ENCODE measurements at regions not wholly inside any gene's neighbourhood (a gene's known extent, or its start where the extent isn't known, plus 50 kb on each side); places are given as distances from the start of the nearest gene placed in this dataset.

GRCh38 chr7:131633342-131633843 lies 77.0 kb upstream of the PODXL start:
- CTCF ChIA-PET: no interaction called here
- no peak for DNase-seq (ENCODE audit: low spot score)

GRCh38 chr7:131630427-131630826 lies 74.0 kb upstream of the PODXL start:
- TF ChIP-seq CTCF (conservative IDR thresholded peaks at IDR 0.05; ENCODE audit: low read depth): no peak
- ChIA-PET POLR2A (ENCODE audit: low non-redundant PET) (no interaction called here), CTCF (interaction anchor here (0.6 kb wide), 1 partner anchor 106 kb away, joined by 3 read pairs; no protein-coding TSS in a partner anchor)
- H3K27ac ChIP-seq: peak overlapping the region; percentile 54; the same call in 1 of the 2 replicates
- DNase-seq (ENCODE audit: low spot score): no peak

More at GRCh38 chr7:131633342-131633843, 77.0 kb upstream of the PODXL start:
- TF ChIP-seq CTCF (conservative IDR thresholded peaks at IDR 0.05; ENCODE audit: low read depth): no peak
- peak overlapping the region; percentile 26; the same call in 1 of the 2 replicates for H3K27ac ChIP-seq
- POLR2A ChIA-PET (ENCODE audit: low non-redundant PET): no interaction called here

- CTCF ChIA-PET: no interaction called here
- peak; percentile 70 for DNase-seq (ENCODE audit: low spot score)
- POLR2A ChIA-PET (ENCODE audit: low non-redundant PET): no interaction called here
- H3K27ac ChIP-seq: peak overlapping the region; percentile 54
- no peak for TF ChIP-seq CTCF (conservative IDR thresholded peaks at IDR 0.05; ENCODE audit: low read depth)
Observed at GRCh38 chr7:131629217-131629882, 72.9 kb upstream of the PODXL start.

- POLR2A ChIA-PET (ENCODE audit: low non-redundant PET): no interaction called here
- peak overlapping the region; percentile 54; the same call in 1 of the 2 replicates for H3K27ac ChIP-seq
Observed at GRCh38 chr7:131628634-131629033, 72.2 kb upstream of the PODXL start.

GRCh38 chr7:131627735-131628190 lies 71.3 kb upstream of the PODXL start:
- ChIA-PET CTCF (no interaction called here), POLR2A (ENCODE audit: low non-redundant PET) (no interaction called here)
- no peak overlapping the region for H3K27ac ChIP-seq
- DNase-seq (ENCODE audit: low spot score): no peak
- no peak for TF ChIP-seq CTCF (conservative IDR thresholded peaks at IDR 0.05; ENCODE audit: low read depth)

More at GRCh38 chr7:131628634-131629033, 72.2 kb upstream of the PODXL start:
- TF ChIP-seq CTCF (conservative IDR thresholded peaks at IDR 0.05; ENCODE audit: low read depth): no peak
- CTCF ChIA-PET: no interaction called here
- no peak for DNase-seq (ENCODE audit: low spot score)

- ChIA-PET CTCF (interaction anchor here (0.6 kb wide), 1 partner anchor 135 kb away, joined by 5 read pairs; no protein-coding TSS in a partner anchor), POLR2A (ENCODE audit: low non-redundant PET) (no interaction called here)
- TF ChIP-seq CTCF (conservative IDR thresholded peaks at IDR 0.05; ENCODE audit: low read depth): no peak
- no peak for DNase-seq (ENCODE audit: low spot score)
- H3K27ac ChIP-seq: no peak overlapping the region
Observed at GRCh38 chr7:131626643-131627042, 70.2 kb upstream of the PODXL start.
